IgD-negative memory B cell (primary cell): ENCODE measurements at regions not wholly inside any gene's neighbourhood (a gene's known extent, or its start where the extent isn't known, plus 50 kb on each side); places are given as distances from the start of the nearest gene placed in this dataset.

Experiments used
- H3K27ac Mint-ChIP-seq, 3 donors: one replicate each; pipeline ENCODE4 v1.8.0; 2020 to 2022; ENCODE audit warnings: mild to moderate bottlenecking in 3 of 3, mixed read lengths in 3 of 3, moderate library complexity in 1 of 3
- H3K27me3 Mint-ChIP-seq: one replicate; pipeline ENCODE4 v1.8.0; 2021; ENCODE audit warnings: mixed read lengths
- H3K36me3 Mint-ChIP-seq: one replicate; pipeline ENCODE4 v1.8.0; 2020; ENCODE audit warnings: mild to moderate bottlenecking, mixed read lengths
- H3K4me1 Mint-ChIP-seq, 3 donors: one replicate each; pipeline ENCODE4 v1.8.0; 2020 to 2022; ENCODE audit warnings: mixed read lengths in 3 of 3, mild to moderate bottlenecking in 1 of 3
- H3K4me3 Mint-ChIP-seq, 4 donors: one replicate each; pipeline ENCODE4 v1.8.0; 2020 to 2022; ENCODE audit warnings: mild to moderate bottlenecking in 4 of 4, mixed read lengths in 4 of 4, moderate library complexity in 3 of 4
- H3K9me3 Mint-ChIP-seq, 3 donors: one replicate each; pipeline ENCODE4 v1.8.0; 2020 to 2021; ENCODE audit warnings: mixed read lengths in 3 of 3, mild to moderate bottlenecking in 1 of 3

- Mint-ChIP-seq H3K4me3 (no peak overlapping the region), H3K36me3 (peaks cover 1% of the 10 kb centered on the region), H3K4me1 (peaks cover 0 to 1% (median 0%) of the 10 kb centered on the region in 3 donors), H3K9me3 (peaks cover 0 to 7% (median 4%) of the 10 kb centered on the region in 3 donors), H3K27ac (peak overlapping the region in 1 of 3 donors; percentile 48), H3K27me3 (peaks cover 3% of the 10 kb centered on the region)
Observed at GRCh38 chr1:83813576-83813975, 185.4 kb downstream of the TTLL7 start.

GRCh38 chr1:83810144-83810543, 188.8 kb downstream of the TTLL7 start:
- no peak overlapping the region for H3K4me3 Mint-ChIP-seq
- no peaks in the 10 kb centered on the region for H3K9me3 Mint-ChIP-seq
- H3K27me3 Mint-ChIP-seq = no peaks in the 10 kb centered on the region
- H3K27ac Mint-ChIP-seq = no peak overlapping the region
- H3K36me3 Mint-ChIP-seq = no peaks in the 10 kb centered on the region
- H3K4me1 Mint-ChIP-seq = no peaks in the 10 kb centered on the region

GRCh38 chr1:83808536-83808935, 190.4 kb downstream of the TTLL7 start:
- H3K9me3 Mint-ChIP-seq = peaks cover 0 to 2% (median 0%) of the 10 kb centered on the region in 3 donors
- no peaks in the 10 kb centered on the region for H3K36me3 Mint-ChIP-seq
- no peak overlapping the region for H3K4me3 Mint-ChIP-seq
- H3K27ac Mint-ChIP-seq = no peak overlapping the region
- no peaks in the 10 kb centered on the region for H3K4me1 Mint-ChIP-seq
- H3K27me3 Mint-ChIP-seq = no peaks in the 10 kb centered on the region

- Mint-ChIP-seq H3K4me1 (no peaks in the 10 kb centered on the region), H3K36me3 (no peaks in the 10 kb centered on the region), H3K27ac (no peak overlapping the region), H3K9me3 (peaks cover 0 to 2% (median 0%) of the 10 kb centered on the region in 3 donors), H3K27me3 (no peaks in the 10 kb centered on the region), H3K4me3 (no peak overlapping the region)
Observed at GRCh38 chr1:83807821-83808220, 191.1 kb downstream of the TTLL7 start.

- Mint-ChIP-seq H3K4me1 (no peaks in the 10 kb centered on the region), H3K27ac (no peak overlapping the region), H3K36me3 (no peaks in the 10 kb centered on the region), H3K4me3 (no peak overlapping the region), H3K9me3 (peaks cover 0 to 2% (median 0%) of the 10 kb centered on the region in 3 donors), H3K27me3 (no peaks in the 10 kb centered on the region)
Observed at GRCh38 chr1:83807231-83807630, 191.7 kb downstream of the TTLL7 start.

- no peaks in the 10 kb centered on the region for H3K36me3 Mint-ChIP-seq
- no peaks in the 10 kb centered on the region for H3K27me3 Mint-ChIP-seq
- H3K9me3 Mint-ChIP-seq = peaks cover 0 to 2% (median 0%) of the 10 kb centered on the region in 3 donors
- H3K27ac Mint-ChIP-seq = no peak overlapping the region
- no peak overlapping the region for H3K4me3 Mint-ChIP-seq
- no peaks in the 10 kb centered on the region for H3K4me1 Mint-ChIP-seq
Observed at GRCh38 chr1:83805921-83806320, 193.0 kb downstream of the TTLL7 start.

- H3K36me3 Mint-ChIP-seq = no peaks in the 10 kb centered on the region
- H3K9me3 Mint-ChIP-seq = peaks cover 0 to 2% (median 0%) of the 10 kb centered on the region in 3 donors
- no peak overlapping the region for H3K27ac Mint-ChIP-seq
- H3K27me3 Mint-ChIP-seq = no peaks in the 10 kb centered on the region
- no peaks in the 10 kb centered on the region for H3K4me1 Mint-ChIP-seq
- no peak overlapping the region for H3K4me3 Mint-ChIP-seq
Observed at GRCh38 chr1:83802460-83803152, 196.3 kb downstream of the TTLL7 start.

- Mint-ChIP-seq H3K27me3 (no peaks in the 10 kb centered on the region), H3K36me3 (no peaks in the 10 kb centered on the region), H3K9me3 (peaks cover 0 to 2% (median 0%) of the 10 kb centered on the region in 3 donors), H3K4me1 (no peaks in the 10 kb centered on the region), H3K27ac (no peak overlapping the region), H3K4me3 (no peak overlapping the region)
Observed at GRCh38 chr1:83802023-83802422, 196.9 kb downstream of the TTLL7 start.

GRCh38 chr1:83800066-83800465, 198.9 kb downstream of the TTLL7 start:
- Mint-ChIP-seq H3K27me3 (no peaks in the 10 kb centered on the region), H3K36me3 (no peaks in the 10 kb centered on the region), H3K9me3 (peaks cover 0 to 2% (median 0%) of the 10 kb centered on the region in 3 donors), H3K4me3 (no peak overlapping the region), H3K27ac (peak overlapping the region in 1 of 3 donors; percentile 25), H3K4me1 (no peaks in the 10 kb centered on the region)

- no peaks in the 10 kb centered on the region for H3K27me3 Mint-ChIP-seq
- H3K4me1 Mint-ChIP-seq = no peaks in the 10 kb centered on the region
- H3K9me3 Mint-ChIP-seq = peaks cover 0 to 2% (median 0%) of the 10 kb centered on the region in 3 donors
- H3K27ac Mint-ChIP-seq = peak overlapping the region in 1 of 3 donors; percentile 25
- no peak overlapping the region for H3K4me3 Mint-ChIP-seq
- no peaks in the 10 kb centered on the region for H3K36me3 Mint-ChIP-seq
Observed at GRCh38 chr1:83799594-83799993, 199.3 kb downstream of the TTLL7 start.

GRCh38 chr1:83798965-83799364, 200.0 kb downstream of the TTLL7 start:
- Mint-ChIP-seq H3K36me3 (no peaks in the 10 kb centered on the region), H3K27me3 (no peaks in the 10 kb centered on the region), H3K9me3 (no peaks in the 10 kb centered on the region), H3K4me1 (no peaks in the 10 kb centered on the region), H3K4me3 (no peak overlapping the region), H3K27ac (peak overlapping the region in 1 of 3 donors; percentile 10)

- Mint-ChIP-seq H3K36me3 (no peaks in the 10 kb centered on the region), H3K4me3 (no peak overlapping the region), H3K9me3 (no peaks in the 10 kb centered on the region), H3K27me3 (no peaks in the 10 kb centered on the region), H3K27ac (no peak overlapping the region), H3K4me1 (no peaks in the 10 kb centered on the region)
Observed at GRCh38 chr1:83796409-83796808, 202.5 kb downstream of the TTLL7 start.

- no peak overlapping the region for H3K4me3 Mint-ChIP-seq
- H3K4me1 Mint-ChIP-seq = no peaks in the 10 kb centered on the region
- no peak overlapping the region for H3K27ac Mint-ChIP-seq
- H3K36me3 Mint-ChIP-seq = no peaks in the 10 kb centered on the region
- H3K27me3 Mint-ChIP-seq = no peaks in the 10 kb centered on the region
- H3K9me3 Mint-ChIP-seq = peaks cover 0 to 2% (median 0%) of the 10 kb centered on the region in 3 donors
Observed at GRCh38 chr1:83794384-83794783, 204.5 kb downstream of the TTLL7 start.

GRCh38 chr1:83791821-83792437, 207.0 kb downstream of the TTLL7 start:
- Mint-ChIP-seq H3K4me1 (no peaks in the 10 kb centered on the region), H3K9me3 (peaks cover 0 to 3% (median 0%) of the 10 kb centered on the region in 3 donors), H3K27me3 (no peaks in the 10 kb centered on the region), H3K36me3 (no peaks in the 10 kb centered on the region), H3K4me3 (no peak overlapping the region), H3K27ac (no peak overlapping the region)

GRCh38 chr1:83790446-83790845, 208.5 kb downstream of the TTLL7 start:
- H3K4me3 Mint-ChIP-seq = no peak overlapping the region
- H3K36me3 Mint-ChIP-seq = no peaks in the 10 kb centered on the region
- no peaks in the 10 kb centered on the region for H3K27me3 Mint-ChIP-seq
- H3K4me1 Mint-ChIP-seq = no peaks in the 10 kb centered on the region
- peaks cover 0 to 5% (median 0%) of the 10 kb centered on the region in 3 donors for H3K9me3 Mint-ChIP-seq
- no peak overlapping the region for H3K27ac Mint-ChIP-seq
